ENCODE measurements at regions not wholly inside any gene's neighbourhood (a gene's known extent, or its start where the extent isn't known, plus 50 kb on each side); places are given as distances from the start of the nearest gene placed in this dataset.
"Not testable (repeated sequence)": the region's sequence is repeated elsewhere in the genome, so short reads cannot be mapped to it uniquely, and the experiment has no call there.

DNA sequence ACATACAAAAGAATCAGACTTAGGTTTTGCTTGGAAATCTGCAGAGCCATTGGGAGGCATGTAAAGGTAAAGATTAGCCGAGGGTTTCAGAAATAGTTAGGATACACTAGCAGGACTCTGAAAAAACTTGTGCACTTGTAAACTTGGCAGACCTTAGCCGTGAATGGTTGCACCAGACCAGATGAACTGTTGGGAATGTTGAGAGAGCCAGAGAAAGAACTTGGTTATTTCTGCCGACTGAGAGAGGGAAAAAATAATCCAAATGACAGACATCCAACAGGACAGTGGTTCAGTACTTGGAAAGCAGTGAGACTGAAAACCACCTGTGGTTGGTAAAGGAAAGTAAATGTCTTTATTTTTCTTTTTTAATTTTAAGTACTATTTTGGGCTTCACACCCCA lies 222.5 kb upstream of the DDHD1 start:
- no peak for DNase-seq
- Histone ChIP-seq H3K27me3 (no peaks in the 10 kb centered on the region), H3K27ac (no peak overlapping the region), H3K4me3 (no peak overlapping the region), H3K36me3 (no peaks in the 10 kb centered on the region), H3K9me3 (no peaks in the 10 kb centered on the region), H3K4me1 (no peaks in the 10 kb centered on the region)
- TF ChIP-seq POLR2A (IDR thresholded peaks at IDR 0.05), result no peak
- TF ChIP-seq, protein P1, sequence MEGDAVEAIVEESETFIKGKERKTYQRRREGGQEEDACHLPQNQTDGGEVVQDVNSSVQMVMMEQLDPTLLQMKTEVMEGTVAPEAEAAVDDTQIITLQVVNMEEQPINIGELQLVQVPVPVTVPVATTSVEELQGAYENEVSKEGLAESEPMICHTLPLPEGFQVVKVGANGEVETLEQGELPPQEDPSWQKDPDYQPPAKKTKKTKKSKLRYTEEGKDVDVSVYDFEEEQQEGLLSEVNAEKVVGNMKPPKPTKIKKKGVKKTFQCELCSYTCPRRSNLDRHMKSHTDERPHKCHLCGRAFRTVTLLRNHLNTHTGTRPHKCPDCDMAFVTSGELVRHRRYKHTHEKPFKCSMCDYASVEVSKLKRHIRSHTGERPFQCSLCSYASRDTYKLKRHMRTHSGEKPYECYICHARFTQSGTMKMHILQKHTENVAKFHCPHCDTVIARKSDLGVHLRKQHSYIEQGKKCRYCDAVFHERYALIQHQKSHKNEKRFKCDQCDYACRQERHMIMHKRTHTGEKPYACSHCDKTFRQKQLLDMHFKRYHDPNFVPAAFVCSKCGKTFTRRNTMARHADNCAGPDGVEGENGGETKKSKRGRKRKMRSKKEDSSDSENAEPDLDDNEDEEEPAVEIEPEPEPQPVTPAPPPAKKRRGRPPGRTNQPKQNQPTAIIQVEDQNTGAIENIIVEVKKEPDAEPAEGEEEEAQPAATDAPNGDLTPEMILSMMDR (IDR thresholded peaks at IDR 0.05), result no peak

- DNase-seq, result no peak
- H3K4me3 ChIP-seq, result no peak overlapping the region
- no peaks in the 10 kb centered on the region for H3K9me3 ChIP-seq
- no peak for TF ChIP-seq POLR2A (IDR thresholded peaks at IDR 0.05)
- TF ChIP-seq, protein P1 (IDR thresholded peaks at IDR 0.05), result no peak
- no peaks in the 10 kb centered on the region for H3K27me3 ChIP-seq
- no peaks in the 10 kb centered on the region for H3K36me3 ChIP-seq
- no peaks in the 10 kb centered on the region for H3K4me1 ChIP-seq
- H3K27ac ChIP-seq, result peak overlapping the region in 1 of 4 donors; percentile 56
Observed at GRCh38 chr14:53368711-53369201, 215.6 kb upstream of the DDHD1 start.

- Histone ChIP-seq H3K9me3 (no peaks in the 10 kb centered on the region), H3K27me3 (no peaks in the 10 kb centered on the region), H3K36me3 (no peaks in the 10 kb centered on the region), H3K4me1 (no peaks in the 10 kb centered on the region), H3K27ac (peak overlapping the region in 2 of 4 donors; percentile 8 to 56), H3K4me3 (no peak overlapping the region)
- no peak for DNase-seq
- no peak for TF ChIP-seq POLR2A (IDR thresholded peaks at IDR 0.05)
- TF ChIP-seq, protein P1 (IDR thresholded peaks at IDR 0.05), result no peak
Observed at GRCh38 chr14:53368066-53368465, 214.9 kb upstream of the DDHD1 start.

DNA sequence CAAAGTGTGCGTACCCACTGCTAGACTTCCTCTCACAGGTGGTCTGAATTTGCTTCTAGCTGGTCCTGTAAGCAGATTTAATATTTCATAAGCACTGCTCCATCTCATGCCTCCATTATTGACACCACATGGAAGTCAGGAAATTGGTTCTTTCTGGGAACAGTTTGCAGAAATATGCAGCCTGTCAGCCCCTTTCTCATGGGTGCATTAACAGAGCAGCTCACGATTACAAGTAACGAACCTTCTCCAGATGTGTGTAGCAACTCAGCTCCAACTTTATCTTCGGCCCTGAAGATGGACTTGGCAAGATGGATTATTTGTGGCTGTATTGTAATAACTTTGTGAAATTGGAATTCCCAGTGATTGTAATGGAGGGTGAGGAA lies 214.5 kb upstream of the DDHD1 start:
- no peak for DNase-seq
- Histone ChIP-seq H3K9me3 (no peaks in the 10 kb centered on the region), H3K4me3 (no peak overlapping the region), H3K27me3 (no peaks in the 10 kb centered on the region), H3K27ac (no peak overlapping the region), H3K36me3 (no peaks in the 10 kb centered on the region), H3K4me1 (no peaks in the 10 kb centered on the region)
- TF ChIP-seq, protein P1 (IDR thresholded peaks at IDR 0.05), result no peak

GRCh38 chr14:53365486-53366130 lies 212.5 kb upstream of the DDHD1 start:
- Histone ChIP-seq H3K27ac (no peak overlapping the region), H3K4me3 (no peak overlapping the region), H3K36me3 (no peaks in the 10 kb centered on the region), H3K27me3 (no peaks in the 10 kb centered on the region), H3K9me3 (no peaks in the 10 kb centered on the region), H3K4me1 (no peaks in the 10 kb centered on the region)
- TF ChIP-seq, protein P1 (IDR thresholded peaks at IDR 0.05), result no peak
- no peak for TF ChIP-seq POLR2A (IDR thresholded peaks at IDR 0.05)
- DNase-seq, result no peak

GRCh38 chr14:53362916-53363315 lies 209.8 kb upstream of the DDHD1 start:
- not testable (repeated sequence) for H3K36me3 ChIP-seq, H3K9me3 ChIP-seq, H3K27ac ChIP-seq, H3K27me3 ChIP-seq, H3K4me1 ChIP-seq, H3K4me3 ChIP-seq, DNase-seq
